Tibial nerve (tissue), 3 donors: ENCODE measurements at regions not wholly inside any gene's neighbourhood (a gene's known extent, or its start where the extent isn't known, plus 50 kb on each side); places are given as distances from the start of the nearest gene placed in this dataset.
"Not testable (repeated sequence)": the region's sequence is repeated elsewhere in the genome, so short reads cannot be mapped to it uniquely, and the experiment has no call there.

Experiments used
- CTCF ChIP-seq, 5 experiments: fragments of 200-600 bp in 3 of 5; fragments of 450-650 bp in 2 of 5; sonication (generic) in 3 of 5; IDR thresholded peaks; one replicate each; pipeline ENCODE4 v1.5.1; 2016 to 2019; ENCODE audit warnings: antibody characterized with exemption in 5 of 5, mild to moderate bottlenecking in 3 of 5, moderate library complexity in 2 of 5
- POLR2A ChIP-seq, 2 donors: fragments of 450-650 bp; IDR thresholded peaks; one replicate each; pipeline ENCODE4 v1.6.1; 2017; ENCODE audit warnings: antibody characterized with exemption in 2 of 2, mild to moderate bottlenecking in 2 of 2, moderate library complexity in 2 of 2

- not testable (repeated sequence) for TF ChIP-seq CTCF, POLR2A (IDR thresholded peaks at IDR 0.05)
These were observed 2879.9 kb downstream of the RPIA start for GRCh38 chr2:91571239-91571923.
